ENCODE measurements at regions not wholly inside any gene's neighbourhood (a gene's known extent, or its start where the extent isn't known, plus 50 kb on each side); places are given as distances from the start of the nearest gene placed in this dataset.

GRCh38 chr2:145649061-145649460, 1129.1 kb upstream of the ZEB2 start:
- Histone ChIP-seq H3K27ac (no peak overlapping the region), H3K4me1 (no peaks in the 10 kb centered on the region), H3K27me3 (ENCODE audit: insufficient read depth in 3 of 3, low read length in 2 of 3) (no peaks in the 10 kb centered on the region), H3K36me3 (ENCODE audit: insufficient read depth in 1 of 2, low read depth in 1 of 2) (no peaks in the 10 kb centered on the region), H3K4me3 (no peak overlapping the region), H3K9me3 (no peaks in the 10 kb centered on the region)
- ATAC-seq (no peak), DNase-seq (no peak)
- no peak for TF ChIP-seq CTCF (IDR thresholded peaks at IDR 0.05)
- WGBS, 3 donors, result 80 to 85% (median 84%) methylated on average over 4 of the region's 4 CpGs
- intact Hi-C loops (cut with DNase I), result no loop called here

GRCh38 chr2:145644820-145645302, 1124.9 kb upstream of the ZEB2 start:
- no peak overlapping the region for H3K27ac ChIP-seq

GRCh38 chr2:145638675-145639074, 1118.8 kb upstream of the ZEB2 start:
- WGBS, 3 donors, result 71 to 83% (median 79%) methylated on average over 2 of the region's 2 CpGs
- no peak overlapping the region for H3K4me3 ChIP-seq
- no peak overlapping the region for H3K27ac ChIP-seq

More at GRCh38 chr2:145644820-145645302, 1124.9 kb upstream of the ZEB2 start:
- Histone ChIP-seq H3K4me1 (no peaks in the 10 kb centered on the region), H3K9me3 (no peaks in the 10 kb centered on the region), H3K27me3 (ENCODE audit: insufficient read depth in 3 of 3, low read length in 2 of 3) (no peaks in the 10 kb centered on the region), H3K36me3 (ENCODE audit: insufficient read depth in 1 of 2, low read depth in 1 of 2) (no peaks in the 10 kb centered on the region), H3K4me3 (no peak overlapping the region)
- DNase-seq, result no peak
- intact Hi-C loops (cut with DNase I), result no loop called here
- TF ChIP-seq CTCF (IDR thresholded peaks at IDR 0.05), result no peak
- no peak for ATAC-seq

GRCh38 chr2:145635706-145636427, 1115.9 kb upstream of the ZEB2 start:
- ATAC-seq (no peak), DNase-seq (no peak)
- intact Hi-C loops (cut with DNase I), result no loop called here
- Histone ChIP-seq H3K9me3 (no peaks in the 10 kb centered on the region), H3K4me3 (no peak overlapping the region), H3K27me3 (ENCODE audit: insufficient read depth in 3 of 3, low read length in 2 of 3) (no peaks in the 10 kb centered on the region), H3K27ac (no peak overlapping the region), H3K36me3 (ENCODE audit: insufficient read depth in 1 of 2, low read depth in 1 of 2) (no peaks in the 10 kb centered on the region), H3K4me1 (no peaks in the 10 kb centered on the region)
- 94 to 96% (median 96%) methylated on average over 3 of the region's 3 CpGs for WGBS, 3 donors
- no peak for TF ChIP-seq CTCF (IDR thresholded peaks at IDR 0.05)

More at GRCh38 chr2:145638675-145639074, 1118.8 kb upstream of the ZEB2 start:
- no peaks in the 10 kb centered on the region for H3K9me3 ChIP-seq
- no peaks in the 10 kb centered on the region for H3K4me1 ChIP-seq
- ATAC-seq (no peak), DNase-seq (no peak)
- intact Hi-C loops (cut with DNase I), result no loop called here
- no peaks in the 10 kb centered on the region for H3K27me3 ChIP-seq (ENCODE audit: insufficient read depth in 3 of 3, low read length in 2 of 3)
- TF ChIP-seq CTCF (IDR thresholded peaks at IDR 0.05), result no peak
- H3K36me3 ChIP-seq (ENCODE audit: insufficient read depth in 1 of 2, low read depth in 1 of 2), result no peaks in the 10 kb centered on the region

- Histone ChIP-seq H3K27me3 (ENCODE audit: insufficient read depth in 3 of 3, low read length in 2 of 3) (no peaks in the 10 kb centered on the region), H3K36me3 (ENCODE audit: insufficient read depth in 1 of 2, low read depth in 1 of 2) (no peaks in the 10 kb centered on the region), H3K4me3 (no peak overlapping the region), H3K27ac (no peak overlapping the region), H3K9me3 (no peaks in the 10 kb centered on the region), H3K4me1 (no peaks in the 10 kb centered on the region)
- WGBS, 3 donors, result 90 to 100% (median 97%) methylated on average over 1 of the region's 1 CpG
- no peak for ATAC-seq
- no peak for TF ChIP-seq CTCF (IDR thresholded peaks at IDR 0.05)
- DNase-seq, result no peak
- intact Hi-C loops (cut with DNase I), result no loop called here
Measured at GRCh38 chr2:145631561-145631960, 1111.6 kb upstream of the ZEB2 start.

Measured in psoas muscle (tissue), 7 donors.